ENCODE measurements at regions not wholly inside any gene's neighbourhood (a gene's known extent, or its start where the extent isn't known, plus 50 kb on each side); places are given as distances from the start of the nearest gene placed in this dataset.

DNA sequence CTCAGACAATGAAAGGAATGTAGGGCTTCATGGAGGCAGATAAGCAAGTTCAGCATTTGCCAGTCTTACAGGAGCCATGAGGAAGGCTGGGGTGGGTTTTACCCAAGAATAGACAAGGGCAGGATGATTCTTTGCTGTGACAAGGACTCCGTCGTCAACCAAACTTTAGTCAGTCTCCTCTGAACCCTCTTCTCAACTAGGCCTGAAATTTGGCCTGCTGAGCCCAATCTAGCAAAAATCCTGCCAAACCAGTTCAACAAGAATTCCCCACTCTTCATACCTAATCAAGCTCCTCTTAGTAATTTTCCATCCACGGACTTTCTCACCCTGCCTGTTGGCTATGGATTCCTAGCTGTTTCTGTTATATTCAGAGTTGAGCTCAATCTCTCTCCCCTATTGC lies 280.5 kb downstream of the TBL1XR1 start:
- TF ChIP-seq POLR2A (IDR thresholded peaks at IDR 0.05; ENCODE audit: low read length), result no peak
- TF ChIP-seq GATA1 (IDR thresholded peaks at IDR 0.05; ENCODE audit: low read depth, low read length), result no peak

Measured in erythroblast (primary cell).